Suprapubic skin (tissue), 4 donors: ENCODE measurements at regions not wholly inside any gene's neighbourhood (a gene's known extent, or its start where the extent isn't known, plus 50 kb on each side); places are given as distances from the start of the nearest gene placed in this dataset.

Source experiments
- DNase-seq, 2 donors: peaks; one replicate each; pipeline ENCODE4 v3.0.0-alpha.2; 2019; ENCODE audit warnings: low spot score in 2 of 2
- H3K27ac ChIP-seq: fragments of 200-600 bp; sonication (generic); one replicate; pipeline ENCODE4 v1.5.1; 2019
- H3K27me3 ChIP-seq: fragments of 200-600 bp; sonication (generic); one replicate; pipeline ENCODE4 v1.5.1; 2019
- H3K36me3 ChIP-seq: fragments of 200-600 bp; sonication (generic); one replicate; pipeline ENCODE4 v1.5.1; 2019
- H3K4me1 ChIP-seq: fragments of 200-600 bp; sonication (generic); one replicate; pipeline ENCODE4 v1.5.1; 2019
- H3K4me3 ChIP-seq: fragments of 200-600 bp; sonication (generic); one replicate; pipeline ENCODE4 v1.5.1; 2019; ENCODE audit warnings: mild to moderate bottlenecking
- H3K9me3 ChIP-seq: fragments of 200-600 bp; sonication (generic); one replicate; pipeline ENCODE4 v1.5.1; 2019
- CTCF ChIP-seq, 2 donors: fragments of 200-600 bp in 1 of 2; fragments of 450-650 bp in 1 of 2; sonication (generic) in 1 of 2; IDR thresholded peaks; one replicate each; pipeline ENCODE4 v1.5.1; 2016 to 2019; ENCODE audit warnings: antibody characterized with exemption in 2 of 2, mild to moderate bottlenecking in 1 of 2, moderate library complexity in 1 of 2
- EP300 ChIP-seq: sonication (generic); formaldehyde crosslinking; IDR thresholded peaks from one replicate; pipeline ENCODE4 v1.6.1; 2017; ENCODE audit warnings: antibody characterized with exemption
- POLR2A ChIP-seq, 2 donors: fragments of 450-650 bp; IDR thresholded peaks; one replicate each; pipeline ENCODE4 v1.6.1; 2017; ENCODE audit warnings: antibody characterized with exemption in 2 of 2, mild to moderate bottlenecking in 2 of 2, moderate library complexity in 2 of 2
- POLR2AphosphoS5 ChIP-seq, 3 donors: sonication (generic); formaldehyde crosslinking; IDR thresholded peaks; one replicate each; pipeline ENCODE4 v1.6.1; 2017; ENCODE audit warnings: antibody characterized with exemption in 3 of 3
- WGBS: methylation state at CpG from one replicate; pipeline ENCODE4 v1.1.5; 2018; 5-methylcytosine and 5-hydroxymethylcytosine counted together

GRCh38 chr13:73833325-73834070, 300.7 kb downstream of the KLF12 start:
- WGBS, result 84% methylated on average over 7 of the region's 7 CpGs
- TF ChIP-seq POLR2A (IDR thresholded peaks at IDR 0.05) (no peak), EP300 (no peak), CTCF (IDR thresholded peaks at IDR 0.05) (no peak), POLR2AphosphoS5 (IDR thresholded peaks at IDR 0.05) (no peak)
- Histone ChIP-seq H3K27me3 (no peaks in the 10 kb centered on the region), H3K27ac (no peak overlapping the region), H3K36me3 (no peaks in the 10 kb centered on the region), H3K4me1 (no peaks in the 10 kb centered on the region), H3K4me3 (no peak overlapping the region), H3K9me3 (no peaks in the 10 kb centered on the region)
- DNase-seq, result no peak

GRCh38 chr13:73832825-73833224, 301.4 kb downstream of the KLF12 start:
- DNase-seq, result no peak
- no peaks in the 10 kb centered on the region for H3K36me3 ChIP-seq
- no peaks in the 10 kb centered on the region for H3K4me1 ChIP-seq
- no peaks in the 10 kb centered on the region for H3K9me3 ChIP-seq
- WGBS, result 88% methylated on average over 3 of the region's 3 CpGs
- no peak overlapping the region for H3K27ac ChIP-seq
- no peaks in the 10 kb centered on the region for H3K27me3 ChIP-seq
- H3K4me3 ChIP-seq, result no peak overlapping the region
- TF ChIP-seq POLR2A (IDR thresholded peaks at IDR 0.05), result no peak
- TF ChIP-seq CTCF (IDR thresholded peaks at IDR 0.05), result no peak
- TF ChIP-seq POLR2AphosphoS5 (IDR thresholded peaks at IDR 0.05), result no peak
- no peak for TF ChIP-seq EP300

- Histone ChIP-seq H3K27ac (no peak overlapping the region), H3K4me3 (no peak overlapping the region), H3K4me1 (no peaks in the 10 kb centered on the region), H3K36me3 (no peaks in the 10 kb centered on the region), H3K27me3 (no peaks in the 10 kb centered on the region), H3K9me3 (no peaks in the 10 kb centered on the region)
- no peak for TF ChIP-seq POLR2A (IDR thresholded peaks at IDR 0.05)
- no peak for TF ChIP-seq CTCF (IDR thresholded peaks at IDR 0.05)
- no peak for TF ChIP-seq EP300
- no peak for TF ChIP-seq POLR2AphosphoS5 (IDR thresholded peaks at IDR 0.05)
- DNase-seq, result no peak
- WGBS, result 82% methylated on average over 4 of the region's 4 CpGs
These were observed 302.0 kb downstream of the KLF12 start for GRCh38 chr13:73832128-73832588.

- Histone ChIP-seq H3K27ac (no peak overlapping the region), H3K4me1 (no peaks in the 10 kb centered on the region), H3K27me3 (no peaks in the 10 kb centered on the region), H3K9me3 (no peaks in the 10 kb centered on the region), H3K36me3 (no peaks in the 10 kb centered on the region), H3K4me3 (no peak overlapping the region)
- DNase-seq, result no peak
- 98% methylated on average over 1 of the region's 1 CpG for WGBS
- TF ChIP-seq EP300 (no peak), CTCF (IDR thresholded peaks at IDR 0.05) (no peak), POLR2AphosphoS5 (IDR thresholded peaks at IDR 0.05) (no peak), POLR2A (IDR thresholded peaks at IDR 0.05) (no peak)
These were observed 304.8 kb downstream of the KLF12 start for GRCh38 chr13:73829416-73829815.

GRCh38 chr13:73828811-73829210, 305.4 kb downstream of the KLF12 start:
- Histone ChIP-seq H3K4me3 (no peak overlapping the region), H3K4me1 (no peaks in the 10 kb centered on the region), H3K27me3 (no peaks in the 10 kb centered on the region), H3K36me3 (no peaks in the 10 kb centered on the region), H3K27ac (no peak overlapping the region), H3K9me3 (no peaks in the 10 kb centered on the region)
- no peak for TF ChIP-seq POLR2A (IDR thresholded peaks at IDR 0.05)
- no peak for TF ChIP-seq POLR2AphosphoS5 (IDR thresholded peaks at IDR 0.05)
- TF ChIP-seq CTCF (IDR thresholded peaks at IDR 0.05), result no peak
- TF ChIP-seq EP300, result no peak
- DNase-seq, result no peak
- WGBS, result 86% methylated on average over 4 of the region's 4 CpGs
